Breast epithelium (tissue), 3 donors: ENCODE measurements at regions not wholly inside any gene's neighbourhood (a gene's known extent, or its start where the extent isn't known, plus 50 kb on each side); places are given as distances from the start of the nearest gene placed in this dataset.

Source experiments
- POLR2A ChIP-seq: fragments of 450-650 bp; IDR thresholded peaks from one replicate; pipeline ENCODE4 v1.6.1; 2016; ENCODE audit warnings: antibody characterized with exemption, mild to moderate bottlenecking, moderate library complexity
- TF ChIP-seq, protein P1 (sequence below), 3 donors: fragments of 450-650 bp; IDR thresholded peaks; one replicate each; pipeline ENCODE4 v1.5.1; 2016 to 2017; ENCODE audit warnings: antibody characterized with exemption in 3 of 3, mild to moderate bottlenecking in 3 of 3, moderate library complexity in 3 of 3

DNA sequence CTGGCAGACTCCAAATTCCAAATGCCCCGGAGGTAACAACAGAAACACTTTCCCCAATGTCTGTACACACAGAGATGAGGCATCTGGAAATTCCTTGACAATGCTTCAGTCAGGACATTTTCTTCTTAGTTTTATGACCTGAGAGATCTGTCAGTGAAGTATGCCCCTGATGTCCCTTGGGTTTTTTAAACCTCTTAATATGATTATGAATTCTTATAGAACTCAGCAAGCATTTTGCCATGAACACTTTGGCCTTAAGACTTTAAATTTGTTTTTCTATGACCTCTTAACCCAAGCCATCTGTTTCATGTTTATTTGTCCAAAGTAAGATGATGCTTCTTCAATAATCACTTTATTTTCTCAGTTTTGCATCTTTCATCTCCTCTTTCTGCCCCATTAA lies 1206.2 kb downstream of the GATA3 start:
- TF ChIP-seq, protein P1, sequence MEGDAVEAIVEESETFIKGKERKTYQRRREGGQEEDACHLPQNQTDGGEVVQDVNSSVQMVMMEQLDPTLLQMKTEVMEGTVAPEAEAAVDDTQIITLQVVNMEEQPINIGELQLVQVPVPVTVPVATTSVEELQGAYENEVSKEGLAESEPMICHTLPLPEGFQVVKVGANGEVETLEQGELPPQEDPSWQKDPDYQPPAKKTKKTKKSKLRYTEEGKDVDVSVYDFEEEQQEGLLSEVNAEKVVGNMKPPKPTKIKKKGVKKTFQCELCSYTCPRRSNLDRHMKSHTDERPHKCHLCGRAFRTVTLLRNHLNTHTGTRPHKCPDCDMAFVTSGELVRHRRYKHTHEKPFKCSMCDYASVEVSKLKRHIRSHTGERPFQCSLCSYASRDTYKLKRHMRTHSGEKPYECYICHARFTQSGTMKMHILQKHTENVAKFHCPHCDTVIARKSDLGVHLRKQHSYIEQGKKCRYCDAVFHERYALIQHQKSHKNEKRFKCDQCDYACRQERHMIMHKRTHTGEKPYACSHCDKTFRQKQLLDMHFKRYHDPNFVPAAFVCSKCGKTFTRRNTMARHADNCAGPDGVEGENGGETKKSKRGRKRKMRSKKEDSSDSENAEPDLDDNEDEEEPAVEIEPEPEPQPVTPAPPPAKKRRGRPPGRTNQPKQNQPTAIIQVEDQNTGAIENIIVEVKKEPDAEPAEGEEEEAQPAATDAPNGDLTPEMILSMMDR (IDR thresholded peaks at IDR 0.05): no peak
- TF ChIP-seq POLR2A: no peak
